HG03378 (cell line): ENCODE measurements at regions not wholly inside any gene's neighbourhood (a gene's known extent, or its start where the extent isn't known, plus 50 kb on each side); places are given as distances from the start of the nearest gene placed in this dataset.

Experiments used
- ATAC-seq: cut with Tn5 transposase; IDR thresholded peaks from one replicate; pipeline ENCODE4 v1.9.1; 2021; ENCODE audit warnings: mild to moderate bottlenecking, moderate library complexity; ENCODE audit not compliant: unreplicated experiment

- no peak for ATAC-seq
These were observed 482.5 kb downstream of the NUP35 start for GRCh38 chr2:183606718-183607085.

GRCh38 chr2:183607995-183608394 is 483.8 kb downstream of the NUP35 start:
- ATAC-seq, result no peak

- ATAC-seq, result no peak
These were observed 484.5 kb downstream of the NUP35 start for GRCh38 chr2:183608747-183609146.

- no peak for ATAC-seq
These were observed 486.5 kb downstream of the NUP35 start for GRCh38 chr2:183610724-183611123.

GRCh38 chr2:183614799-183615435 is 490.7 kb downstream of the NUP35 start:
- ATAC-seq, result no peak

GRCh38 chr2:183623227-183623626 is 499.0 kb downstream of the NUP35 start:
- ATAC-seq, result no peak

- ATAC-seq, result no peak
These were observed 506.7 kb downstream of the NUP35 start for GRCh38 chr2:183630964-183631363.

GRCh38 chr2:183656121-183656520 is 531.9 kb downstream of the NUP35 start:
- no peak for ATAC-seq

- no peak for ATAC-seq
These were observed 541.2 kb downstream of the NUP35 start for GRCh38 chr2:183665425-183665824.

- ATAC-seq, result no peak
These were observed 541.8 kb downstream of the NUP35 start for GRCh38 chr2:183666031-183666430.

- no peak for ATAC-seq
These were observed 547.0 kb downstream of the NUP35 start for GRCh38 chr2:183671233-183671632.

GRCh38 chr2:183678908-183679307 is 554.7 kb downstream of the NUP35 start:
- ATAC-seq, result no peak

GRCh38 chr2:183680573-183680972 is 556.3 kb downstream of the NUP35 start:
- no peak for ATAC-seq

- ATAC-seq, result no peak
These were observed 560.4 kb downstream of the NUP35 start for GRCh38 chr2:183684686-183685085.

- no peak for ATAC-seq
These were observed 571.8 kb downstream of the NUP35 start for GRCh38 chr2:183696028-183696427.

- no peak for ATAC-seq
These were observed 585.6 kb downstream of the NUP35 start for GRCh38 chr2:183709829-183710228.

GRCh38 chr2:183718246-183718645 is 594.0 kb downstream of the NUP35 start:
- ATAC-seq, result no peak

GRCh38 chr2:183723278-183723677 is 599.0 kb downstream of the NUP35 start:
- no peak for ATAC-seq

GRCh38 chr2:183729380-183729779 is 605.1 kb downstream of the NUP35 start:
- no peak for ATAC-seq

- ATAC-seq, result no peak
These were observed 616.0 kb downstream of the NUP35 start for GRCh38 chr2:183740241-183740640.

GRCh38 chr2:183752571-183752970 is 628.3 kb downstream of the NUP35 start:
- no peak for ATAC-seq

- no peak for ATAC-seq
These were observed 634.8 kb downstream of the NUP35 start for GRCh38 chr2:183759033-183759432.

GRCh38 chr2:183773775-183774174 is 649.5 kb downstream of the NUP35 start:
- no peak for ATAC-seq
